A549 (cell line): ENCODE measurements at regions not wholly inside any gene's neighbourhood (a gene's known extent, or its start where the extent isn't known, plus 50 kb on each side); places are given as distances from the start of the nearest gene placed in this dataset.

Experiments
- ATAC-seq, 2 experiments: fragments of 200-7000 bp in 1 of 2; fragments of >200 bp in 1 of 2; cut with Nextera tagmentation in 1 of 2; cut with Tn5 transposase in 1 of 2; 3 replicates each; pipeline versions ENCODE4 v1.8.0 to v1.9.1; 2018 to 2020; ENCODE audit warnings: mild to moderate bottlenecking in 1 of 2, moderate library complexity in 1 of 2
- CTCF ChIA-PET: fragments of 300-600 bp; sonication (Branson Sonifier 250); formaldehyde crosslinking; extraction: SDS; loops from one replicate; lab custom pipeline; 2021; ENCODE audit warnings: antibody characterized with exemption, inconsistent platforms; lab: Yijun Ruan, JAX
- POLR2A ChIA-PET: fragments of 350-600 bp; formaldehyde crosslinking; extraction: SDS; loops from one replicate; lab custom pipeline; 2021; ENCODE audit warnings: antibody characterized with exemption, inconsistent platforms; lab: Yijun Ruan, JAX
- DNase-seq, 2 experiments: peaks; one replicate each; pipeline versions ENCODE4 v3.0.0 to v3.0.0-alpha.2; 2011 to 2016; ENCODE audit warnings: low read depth in 1 of 2, low spot score in 1 of 2
- FAIRE-seq: peaks from 2 replicates; lab custom pipeline; 2011; peaks lifted over from hg19 to GRCh38; lab: Jason Lieb, UNC
- H3K27ac ChIP-seq, 2 experiments: fragments of >200 bp; sonication (Bioruptor Twin); formaldehyde crosslinking; 3 replicates each; pipeline ENCODE4 v1.5.1; 2016 to 2017
- H3K4me1 ChIP-seq: fragments of >200 bp; sonication (Bioruptor Twin); formaldehyde crosslinking; 3 replicates; pipeline ENCODE4 v1.6.1; 2016
- H3K4me2 ChIP-seq: fragments of >200 bp; sonication (Bioruptor Twin); formaldehyde crosslinking; 3 replicates; pipeline ENCODE4 v1.6.1; 2016
- H3K4me3 ChIP-seq: fragments of >200 bp; sonication (Bioruptor Twin); formaldehyde crosslinking; 3 replicates; pipeline ENCODE4 v1.5.1; 2016
- H3K9me3 ChIP-seq: fragments of >200 bp; sonication (Bioruptor Twin); formaldehyde crosslinking; 3 replicates; pipeline ENCODE4 v1.6.1; 2016
- CBX2 ChIP-seq: fragments of 200-600 bp; sonication (generic); IDR thresholded peaks from 2 replicates; pipeline ENCODE4 v1.6.1; 2016; ENCODE audit warnings: low read depth, mild to moderate bottlenecking, borderline replicate concordance
- CEBPB ChIP-seq, 2 experiments: fragments of >200 bp in 1 of 2; sonication (Bioruptor Twin) in 1 of 2; formaldehyde crosslinking in 1 of 2; IDR thresholded peaks; 2 replicates each; pipeline ENCODE4 v1.6.1; 2012 to 2016
- CHD2 ChIP-seq: fragments of 150-350 bp; IDR thresholded peaks from 2 replicates; pipeline ENCODE4 v1.6.1; 2014; ENCODE audit warnings: low read length; ENCODE audit not compliant: partially characterized antibody
- EHF ChIP-seq: fragments of 250-450 bp; sonication (Bioruptor Pico); IDR thresholded peaks from 2 replicates; pipeline ENCODE4 v1.5.0; 2020; ENCODE audit warnings: mild to moderate bottlenecking
- EHMT2 ChIP-seq: fragments of 200-600 bp; sonication (generic); IDR thresholded peaks from 2 replicates; pipeline ENCODE4 v1.6.1; 2016; ENCODE audit warnings: antibody characterized with exemption, low read depth, mild to moderate bottlenecking, moderate library complexity
- EP300 ChIP-seq, 2 experiments: fragments of >200 bp; sonication (Bioruptor Twin); formaldehyde crosslinking; IDR thresholded peaks; 2 replicates in 1 of 2; 3 replicates in 1 of 2; pipeline ENCODE4 v1.6.1; 2016 to 2017
- FOSB ChIP-seq: fragments of 250-450 bp; sonication (Bioruptor Pico); IDR thresholded peaks from 2 replicates; pipeline ENCODE4 v1.5.0; 2020; ENCODE audit warnings: mild to moderate bottlenecking, moderate library complexity
- FOSL2 ChIP-seq, 2 experiments: fragments of 450-650 bp in 1 of 2; fragments of >200 bp in 1 of 2; sonication (Bioruptor Twin) in 1 of 2; formaldehyde crosslinking; IDR thresholded peaks; 2 replicates each; pipeline versions ENCODE4 v1.5.0 to v1.6.1; 2016 to 2020; ENCODE audit warnings: mild to moderate bottlenecking in 1 of 2, moderate library complexity in 1 of 2
- FOXS1 ChIP-seq: fragments of 250-450 bp; sonication (Bioruptor Pico); IDR thresholded peaks from 2 replicates; pipeline ENCODE4 v1.5.0; 2020; ENCODE audit warnings: mild to moderate bottlenecking, moderate library complexity
- HDAC2 ChIP-seq: fragments of 200-600 bp; sonication (generic); IDR thresholded peaks from 2 replicates; pipeline ENCODE4 v1.6.1; 2016
- HES2 ChIP-seq: fragments of >200 bp; sonication (Bioruptor Twin); formaldehyde crosslinking; IDR thresholded peaks from 2 replicates; pipeline ENCODE4 v1.6.1; 2016
- HMGXB4 ChIP-seq: fragments of 250-450 bp; sonication (Bioruptor Pico); IDR thresholded peaks from 2 replicates; pipeline ENCODE4 v1.5.0; 2021; ENCODE audit warnings: mild to moderate bottlenecking, moderate library complexity, borderline replicate concordance
- JUN ChIP-seq, 2 experiments: fragments of >200 bp; sonication (Bioruptor Twin); formaldehyde crosslinking; IDR thresholded peaks; 2 replicates in 1 of 2; 3 replicates in 1 of 2; pipeline ENCODE4 v1.6.1; 2016 to 2017
- KDM1A ChIP-seq: fragments of 200-600 bp; sonication (generic); IDR thresholded peaks from 2 replicates; pipeline ENCODE4 v1.6.1; 2016; ENCODE audit warnings: low read depth, mild to moderate bottlenecking
- KDM5A ChIP-seq: fragments of 200-600 bp; sonication (generic); IDR thresholded peaks from 2 replicates; pipeline ENCODE4 v1.6.1; 2016; ENCODE audit warnings: antibody characterized with exemption, mild to moderate bottlenecking
- MAFK ChIP-seq: fragments of 450-650 bp; IDR thresholded peaks from 2 replicates; pipeline ENCODE4 v1.6.1; 2014; ENCODE audit not compliant: partially characterized antibody
- MYC ChIP-seq: IDR thresholded peaks from 2 replicates; pipeline ENCODE4 v1.6.1; 2012; ENCODE audit warnings: mild to moderate bottlenecking, inconsistent platforms, low read length, improper control_type of control experiment, borderline replicate concordance
- NFE2L2 ChIP-seq: fragments of 150-350 bp; conservative IDR thresholded peaks from 2 replicates; pipeline ENCODE4 v1.6.1; 2014; ENCODE audit warnings: low read length
- NPAS2 ChIP-seq: fragments of 250-450 bp; sonication (Bioruptor Pico); IDR thresholded peaks from 2 replicates; pipeline ENCODE4 v1.8.0; 2022; ENCODE audit warnings: mild to moderate bottlenecking, moderate library complexity, borderline replicate concordance
- RAD21 ChIP-seq, 2 experiments: fragments of >200 bp in 1 of 2; sonication (Bioruptor Twin) in 1 of 2; formaldehyde crosslinking in 1 of 2; IDR thresholded peaks in 1 of 2; conservative IDR thresholded peaks in 1 of 2; 2 replicates in 1 of 2; 3 replicates in 1 of 2; pipeline ENCODE4 v1.6.1; 2012 to 2018; ENCODE audit warnings: inconsistent platforms in 1 of 2
- RFX5 ChIP-seq: fragments of 450-650 bp; IDR thresholded peaks from 2 replicates; pipeline ENCODE4 v1.7.1; 2014; ENCODE audit warnings: antibody characterized with exemption, mild to moderate bottlenecking, moderate library complexity
- SREBF2 ChIP-seq: fragments of 450-650 bp; IDR thresholded peaks from 2 replicates; pipeline ENCODE4 v1.6.1; 2014; ENCODE audit warnings: mild to moderate bottlenecking, moderate library complexity
- ZFP36 ChIP-seq: fragments of 450-650 bp; IDR thresholded peaks from 2 replicates; pipeline ENCODE4 v1.6.1; 2014; ENCODE audit warnings: borderline replicate concordance; ENCODE audit not compliant: partially characterized antibody
- WGBS: methylation state at CpG from one replicate; pipeline ENCODE4 v1.1.6; 2017; ENCODE audit errors: missing lambda C conversion rate; 5-methylcytosine and 5-hydroxymethylcytosine counted together
- TF ChIP-seq, protein P1 (sequence below): fragments of 150-350 bp; IDR thresholded peaks from 2 replicates; pipeline ENCODE4 v1.6.1; 2014; ENCODE audit warnings: low read depth, mild to moderate bottlenecking, low read length
- TF ChIP-seq, protein P2 (sequence below): fragments of 200-600 bp; sonication (generic); IDR thresholded peaks from 2 replicates; pipeline ENCODE4 v1.6.1; 2016; ENCODE audit warnings: antibody characterized with exemption, mild to moderate bottlenecking, moderate library complexity
- TF ChIP-seq, protein P3 (sequence below): fragments of 250-450 bp; sonication (Bioruptor Pico); IDR thresholded peaks from 2 replicates; pipeline ENCODE4 v1.5.0; 2020; ENCODE audit warnings: low read depth, mild to moderate bottlenecking, moderate library complexity

DNA sequence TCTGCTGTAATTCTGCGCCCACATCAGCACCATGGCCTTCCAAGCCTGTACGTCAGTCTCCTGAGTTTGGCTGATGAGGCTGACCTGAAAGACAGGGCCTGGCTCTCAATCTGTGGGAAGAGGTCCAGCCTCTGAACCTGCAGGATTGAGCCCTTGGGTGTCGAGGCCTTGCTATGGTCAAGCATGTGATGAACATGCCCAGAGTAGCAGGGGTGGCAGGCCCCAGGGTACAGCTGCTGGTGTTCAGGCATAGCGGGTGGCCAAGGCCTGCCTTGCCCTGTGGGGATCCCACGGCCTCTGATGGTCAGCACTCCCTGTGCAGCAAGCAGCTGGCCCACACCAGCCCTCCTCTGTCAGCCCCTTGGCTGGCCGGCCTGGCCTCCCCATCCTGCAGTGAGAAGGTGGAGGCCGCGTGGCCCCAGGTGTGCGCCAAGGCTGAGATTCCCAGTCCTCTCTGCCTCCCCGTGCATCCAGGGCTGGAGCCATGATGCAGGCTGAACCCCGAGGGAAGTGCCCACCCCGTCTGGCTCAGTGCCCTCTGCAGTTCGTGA, 298.4 kb downstream of the NDUFA10 start:
- TF ChIP-seq NFE2L2 (no peak), ZFP36 (no peak), SREBF2 (no peak), CEBPB (IDR thresholded peaks at IDR 0.05) (no peak), RFX5 (no peak), HES2 (no peak), MAFK (no peak), NPAS2 (CRISPR knock-in tag) (no peak), HDAC2 (no peak), KDM5A (no peak), EHMT2 (no peak), JUN (IDR thresholded peaks at IDR 0.05) (no peak), RAD21 (conservative IDR thresholded peaks at IDR 0.05 in 1 of 2, IDR thresholded peaks at IDR 0.05 in 1 of 2) (no peak)
- H3K27ac ChIP-seq, result no peak overlapping the region

GRCh38 chr2:239726091-239726591, 299.0 kb downstream of the NDUFA10 start:
- CTCF ChIA-PET, result interaction anchor here (1.3 kb wide), 1 partner anchor 34 kb away, joined by 3 read pairs; no protein-coding TSS in a partner anchor

More for the DNA sequence above, 298.4 kb downstream of the NDUFA10 start:
- DNase-seq (no peak), ATAC-seq (no peak), FAIRE-seq (no peak)
- Histone ChIP-seq H3K4me3 (no peak overlapping the region), H3K4me2 (no peak overlapping the region), H3K4me1 (no peaks in the 10 kb centered on the region), H3K9me3 (no peaks in the 10 kb centered on the region)
- 68% methylated on average over 13 of the region's 13 CpGs for WGBS
- ChIA-PET POLR2A (no interaction called here), CTCF (interaction anchor here (1.3 kb wide), 1 partner anchor 35 kb away, joined by 3 read pairs; no protein-coding TSS in a partner anchor)

More at GRCh38 chr2:239726091-239726591, 299.0 kb downstream of the NDUFA10 start:
- WGBS, result 75% methylated on average over 16 of the region's 18 CpGs
- DNase-seq, result no peak
- Histone ChIP-seq H3K4me2 (no peak overlapping the region), H3K4me1 (no peaks in the 10 kb centered on the region), H3K9me3 (no peaks in the 10 kb centered on the region), H3K4me3 (no peak overlapping the region), H3K27ac (no peak overlapping the region)
- ATAC-seq, result no peak
- no peak for FAIRE-seq
- POLR2A ChIA-PET, result no interaction called here
- TF ChIP-seq FOXS1 (CRISPR knock-in tag) (no peak), EP300 (IDR thresholded peaks at IDR 0.05) (no peak), KDM1A (no peak), MAFK (no peak), ZFP36 (no peak), CBX2 (no peak), MYC (no peak), EHF (CRISPR knock-in tag) (no peak), HMGXB4 (CRISPR knock-in tag) (no peak), FOSL2 (IDR thresholded peaks at IDR 0.05) (no peak), FOSL2 (CRISPR knock-in tag; IDR thresholded peaks at IDR 0.05) (no peak), CHD2 (no peak), RAD21 (conservative IDR thresholded peaks at IDR 0.05 in 1 of 2, IDR thresholded peaks at IDR 0.05 in 1 of 2) (no peak), FOSB (CRISPR knock-in tag) (no peak)
- TF ChIP-seq, protein P1, sequence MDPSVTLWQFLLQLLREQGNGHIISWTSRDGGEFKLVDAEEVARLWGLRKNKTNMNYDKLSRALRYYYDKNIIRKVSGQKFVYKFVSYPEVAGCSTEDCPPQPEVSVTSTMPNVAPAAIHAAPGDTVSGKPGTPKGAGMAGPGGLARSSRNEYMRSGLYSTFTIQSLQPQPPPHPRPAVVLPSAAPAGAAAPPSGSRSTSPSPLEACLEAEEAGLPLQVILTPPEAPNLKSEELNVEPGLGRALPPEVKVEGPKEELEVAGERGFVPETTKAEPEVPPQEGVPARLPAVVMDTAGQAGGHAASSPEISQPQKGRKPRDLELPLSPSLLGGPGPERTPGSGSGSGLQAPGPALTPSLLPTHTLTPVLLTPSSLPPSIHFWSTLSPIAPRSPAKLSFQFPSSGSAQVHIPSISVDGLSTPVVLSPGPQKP, result no peak
- TF ChIP-seq, protein P2, sequence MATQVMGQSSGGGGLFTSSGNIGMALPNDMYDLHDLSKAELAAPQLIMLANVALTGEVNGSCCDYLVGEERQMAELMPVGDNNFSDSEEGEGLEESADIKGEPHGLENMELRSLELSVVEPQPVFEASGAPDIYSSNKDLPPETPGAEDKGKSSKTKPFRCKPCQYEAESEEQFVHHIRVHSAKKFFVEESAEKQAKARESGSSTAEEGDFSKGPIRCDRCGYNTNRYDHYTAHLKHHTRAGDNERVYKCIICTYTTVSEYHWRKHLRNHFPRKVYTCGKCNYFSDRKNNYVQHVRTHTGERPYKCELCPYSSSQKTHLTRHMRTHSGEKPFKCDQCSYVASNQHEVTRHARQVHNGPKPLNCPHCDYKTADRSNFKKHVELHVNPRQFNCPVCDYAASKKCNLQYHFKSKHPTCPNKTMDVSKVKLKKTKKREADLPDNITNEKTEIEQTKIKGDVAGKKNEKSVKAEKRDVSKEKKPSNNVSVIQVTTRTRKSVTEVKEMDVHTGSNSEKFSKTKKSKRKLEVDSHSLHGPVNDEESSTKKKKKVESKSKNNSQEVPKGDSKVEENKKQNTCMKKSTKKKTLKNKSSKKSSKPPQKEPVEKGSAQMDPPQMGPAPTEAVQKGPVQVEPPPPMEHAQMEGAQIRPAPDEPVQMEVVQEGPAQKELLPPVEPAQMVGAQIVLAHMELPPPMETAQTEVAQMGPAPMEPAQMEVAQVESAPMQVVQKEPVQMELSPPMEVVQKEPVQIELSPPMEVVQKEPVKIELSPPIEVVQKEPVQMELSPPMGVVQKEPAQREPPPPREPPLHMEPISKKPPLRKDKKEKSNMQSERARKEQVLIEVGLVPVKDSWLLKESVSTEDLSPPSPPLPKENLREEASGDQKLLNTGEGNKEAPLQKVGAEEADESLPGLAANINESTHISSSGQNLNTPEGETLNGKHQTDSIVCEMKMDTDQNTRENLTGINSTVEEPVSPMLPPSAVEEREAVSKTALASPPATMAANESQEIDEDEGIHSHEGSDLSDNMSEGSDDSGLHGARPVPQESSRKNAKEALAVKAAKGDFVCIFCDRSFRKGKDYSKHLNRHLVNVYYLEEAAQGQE, result no peak
- TF ChIP-seq, protein P3, sequence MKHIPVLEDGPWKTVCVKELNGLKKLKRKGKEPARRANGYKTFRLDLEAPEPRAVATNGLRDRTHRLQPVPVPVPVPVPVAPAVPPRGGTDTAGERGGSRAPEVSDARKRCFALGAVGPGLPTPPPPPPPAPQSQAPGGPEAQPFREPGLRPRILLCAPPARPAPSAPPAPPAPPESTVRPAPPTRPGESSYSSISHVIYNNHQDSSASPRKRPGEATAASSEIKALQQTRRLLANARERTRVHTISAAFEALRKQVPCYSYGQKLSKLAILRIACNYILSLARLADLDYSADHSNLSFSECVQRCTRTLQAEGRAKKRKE (CRISPR knock-in tag), result no peak
- TF ChIP-seq, all 56 proteins: peak for 0
